Testis (tissue), 2 donors: ENCODE measurements at regions not wholly inside any gene's neighbourhood (a gene's known extent, or its start where the extent isn't known, plus 50 kb on each side); places are given as distances from the start of the nearest gene placed in this dataset.

Source experiments
- POLR2A ChIP-seq: fragments of 450-650 bp; IDR thresholded peaks from one replicate; pipeline ENCODE4 v1.6.1; 2017; ENCODE audit warnings: antibody characterized with exemption, mild to moderate bottlenecking, moderate library complexity
- TF ChIP-seq, protein P1 (sequence below), 3 experiments: fragments of 450-650 bp in 2 of 3; fragments of 200-600 bp in 1 of 3; sonication (generic) in 1 of 3; IDR thresholded peaks; one replicate each; pipeline ENCODE4 v1.5.1; 2016 to 2019; ENCODE audit warnings: antibody characterized with exemption in 3 of 3, mild to moderate bottlenecking in 2 of 3, moderate library complexity in 1 of 3

GRCh38 chr5:125323613-125324012 is 577.2 kb upstream of the ZNF608 start:
- TF ChIP-seq, protein P1, sequence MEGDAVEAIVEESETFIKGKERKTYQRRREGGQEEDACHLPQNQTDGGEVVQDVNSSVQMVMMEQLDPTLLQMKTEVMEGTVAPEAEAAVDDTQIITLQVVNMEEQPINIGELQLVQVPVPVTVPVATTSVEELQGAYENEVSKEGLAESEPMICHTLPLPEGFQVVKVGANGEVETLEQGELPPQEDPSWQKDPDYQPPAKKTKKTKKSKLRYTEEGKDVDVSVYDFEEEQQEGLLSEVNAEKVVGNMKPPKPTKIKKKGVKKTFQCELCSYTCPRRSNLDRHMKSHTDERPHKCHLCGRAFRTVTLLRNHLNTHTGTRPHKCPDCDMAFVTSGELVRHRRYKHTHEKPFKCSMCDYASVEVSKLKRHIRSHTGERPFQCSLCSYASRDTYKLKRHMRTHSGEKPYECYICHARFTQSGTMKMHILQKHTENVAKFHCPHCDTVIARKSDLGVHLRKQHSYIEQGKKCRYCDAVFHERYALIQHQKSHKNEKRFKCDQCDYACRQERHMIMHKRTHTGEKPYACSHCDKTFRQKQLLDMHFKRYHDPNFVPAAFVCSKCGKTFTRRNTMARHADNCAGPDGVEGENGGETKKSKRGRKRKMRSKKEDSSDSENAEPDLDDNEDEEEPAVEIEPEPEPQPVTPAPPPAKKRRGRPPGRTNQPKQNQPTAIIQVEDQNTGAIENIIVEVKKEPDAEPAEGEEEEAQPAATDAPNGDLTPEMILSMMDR (IDR thresholded peaks at IDR 0.05), result no peak
- TF ChIP-seq POLR2A, result no peak
